GM10266 (cell line): ENCODE measurements at regions not wholly inside any gene's neighbourhood (a gene's known extent, or its start where the extent isn't known, plus 50 kb on each side); places are given as distances from the start of the nearest gene placed in this dataset.

Experiments used
- DNase-seq: peaks from one replicate; pipeline ENCODE4 v3.0.0; 2012; ENCODE audit errors: extremely low spot score
- CTCF ChIP-seq: IDR thresholded peaks from 2 replicates; pipeline ENCODE4 v1.5.1; 2012; ENCODE audit warnings: mild to moderate bottlenecking, low read depth; ENCODE audit not compliant: control insufficient read depth, insufficient read depth; ENCODE audit errors: missing control alignments

- DNase-seq: no peak
- no peak for TF ChIP-seq CTCF
Measured at GRCh38 chr6:9901376-9901775, 513.5 kb downstream of the TFAP2A start.

- no peak for TF ChIP-seq CTCF
- no peak for DNase-seq
Measured at GRCh38 chr6:9896806-9897205, 518.1 kb downstream of the TFAP2A start.

- TF ChIP-seq CTCF: no peak
- DNase-seq: no peak
Measured at GRCh38 chr6:9890893-9891292, 524.0 kb downstream of the TFAP2A start.

- no peak for TF ChIP-seq CTCF
- DNase-seq: no peak
Measured at GRCh38 chr6:9890469-9890868, 524.4 kb downstream of the TFAP2A start.

- DNase-seq: no peak
- TF ChIP-seq CTCF: no peak
Measured at GRCh38 chr6:9878535-9878934, 536.3 kb downstream of the TFAP2A start.

GRCh38 chr6:9875605-9876353 lies 539.1 kb downstream of the TFAP2A start:
- DNase-seq: no peak
- no peak for TF ChIP-seq CTCF

GRCh38 chr6:9862603-9863167 lies 552.2 kb downstream of the TFAP2A start:
- DNase-seq: no peak
- no peak for TF ChIP-seq CTCF
